ENCODE measurements at regions not wholly inside any gene's neighbourhood (a gene's known extent, or its start where the extent isn't known, plus 50 kb on each side); places are given as distances from the start of the nearest gene placed in this dataset.

GRCh38 chr10:6692856-6693255, 112.8 kb upstream of the PRKCQ start (continued):
- no peak for TF ChIP-seq KLF12 (CRISPR knock-in tag; IDR thresholded peaks at IDR 0.05; ENCODE audit: borderline replicate concordance)
- TF ChIP-seq RFX1 (IDR thresholded peaks at IDR 0.05), result no peak

- Histone ChIP-seq H3K79me2 (ENCODE audit: insufficient read depth, low read length) (no peaks in the 10 kb centered on the region), H3K4me2 (ENCODE audit: low read depth, low read length) (no peak overlapping the region), H3K36me3 (replicated peaks in 1 of 2; ENCODE audit: control insufficient read depth in 1 of 2, insufficient read depth in 2 of 2, low read length in 2 of 2) (no peaks in the 10 kb centered on the region), H3K27ac (ENCODE audit: extremely low read length, insufficient read depth, low read length) (no peak overlapping the region), H2AFZ (ENCODE audit: low read length) (no peak overlapping the region), H3K4me1 (ENCODE audit: insufficient read depth, low read length) (no peaks in the 10 kb centered on the region), H3K4me3 (replicated peaks in 1 of 3; ENCODE audit: insufficient read depth in 1 of 3, low read depth in 2 of 3, low read length in 3 of 3) (no peak overlapping the region), H3K27me3 (ENCODE audit: control insufficient read depth in 1 of 2, insufficient read depth in 2 of 2, low read length in 2 of 2) (no peaks in the 10 kb centered on the region), H3K9me3 (ENCODE audit: low read length) (no peaks in the 10 kb centered on the region), H4K20me1 (ENCODE audit: insufficient read depth, low read length) (no peaks in the 10 kb centered on the region), H3K9ac (ENCODE audit: insufficient read depth, low read depth, low read length) (no peak overlapping the region)
- ChIA-PET POLR2A (no interaction called here), CTCF (ENCODE audit: low intra/inter-chr PET ratio, low total read pairs) (no interaction called here)
- WGBS (ENCODE audit: low lambda C conversion rate), result 18% methylated on average over 2 of the region's 2 CpGs
- ATAC-seq (no peak), DNase-seq (ENCODE audit: low spot score) (no peak), FAIRE-seq (no peak)
- in situ Hi-C loops (cut with HindIII; ENCODE audit: extremely low pct_ligation_motif_present, low pct_unique_long_range_greater_than_20kb) (no loop called here), intact Hi-C loops (cut with micrococcal nuclease; ENCODE audit: unreplicated experiment) (no loop called here)
- no TSS peak for BruUV-seq (replicated peaks)
- no peak for TF ChIP-seq ZNF460 (CRISPR knock-in tag; IDR thresholded peaks at IDR 0.05; ENCODE audit: borderline replicate concordance)
- no peak for TF ChIP-seq CREM (IDR thresholded peaks at IDR 0.05)
- no peak for TF ChIP-seq CREM (CRISPR knock-in tag; IDR thresholded peaks at IDR 0.05)
- TF ChIP-seq REXO4 (CRISPR knock-in tag; IDR thresholded peaks at IDR 0.05; ENCODE audit: borderline replicate concordance), result no peak
- no peak for TF ChIP-seq HNRNPL (IDR thresholded peaks at IDR 0.05; ENCODE audit: low read depth, low read length)
- no peak for TF ChIP-seq CHD4 (IDR thresholded peaks at IDR 0.05; ENCODE audit: borderline replicate concordance, low read length)
- TF ChIP-seq KIAA2018 (CRISPR knock-in tag; IDR thresholded peaks at IDR 0.05; ENCODE audit: borderline replicate concordance), result no peak
- TF ChIP-seq ZNF777 (CRISPR knock-in tag; IDR thresholded peaks at IDR 0.05), result no peak
- no peak for TF ChIP-seq MTF1 (CRISPR knock-in tag; IDR thresholded peaks at IDR 0.05)
- no peak for TF ChIP-seq HIC2 (CRISPR knock-in tag; IDR thresholded peaks at IDR 0.05; ENCODE audit: low read depth)
- TF ChIP-seq ZFP1 (CRISPR knock-in tag; IDR thresholded peaks at IDR 0.05), result no peak
- TF ChIP-seq GTF3A (CRISPR knock-in tag; conservative IDR thresholded peaks at IDR 0.05), result no peak
Observed at GRCh38 chr10:6692103-6692502, 112.0 kb upstream of the PRKCQ start.
